GM12878 (cell line): ENCODE measurements at regions not wholly inside any gene's neighbourhood (a gene's known extent, or its start where the extent isn't known, plus 50 kb on each side); places are given as distances from the start of the nearest gene placed in this dataset.

Experiments
- ATAC-seq: fragments of 200-7000 bp; cut with Tn5 transposase; 3 replicates; pipeline ENCODE4 v1.9.1; 2020; ENCODE audit warnings: mild to moderate bottlenecking, moderate library complexity
- BruUV-seq: library from RNA; stranded (reverse); fragments of 400-500 nt; replicated peaks from 2 replicates; lab custom pipeline; 2021; lab: Mats Ljungman, UMichigan
- CTCF ChIA-PET: fragments of 300-600 bp; sonication (Branson Sonifier 250); formaldehyde crosslinking; extraction: SDS; loops from one replicate; lab custom pipeline; 2021; ENCODE audit warnings: inconsistent platforms; lab: Yijun Ruan, JAX
- POLR2A ChIA-PET: fragments of 350-600 bp; formaldehyde crosslinking; extraction: SDS; loops from one replicate; lab custom pipeline; 2021; ENCODE audit warnings: inconsistent platforms; lab: Charles Lee
- RAD21 ChIA-PET: fragments of 300-600 bp; sonication (Branson Sonifier 250); formaldehyde crosslinking; loops from one replicate; lab custom pipeline; 2023; ENCODE audit warnings: antibody characterized with exemption; ENCODE audit not compliant: unreplicated experiment; lab: Charles Lee
- SMC1A ChIA-PET: fragments of 300-600 bp; sonication (Branson Sonifier 250); formaldehyde crosslinking; loops from one replicate; lab custom pipeline; 2023; ENCODE audit not compliant: unreplicated experiment, uncharacterized antibody; lab: Charles Lee
- DNase-seq: peaks from one replicate; pipeline ENCODE4 v3.0.0-alpha.2; 2011; ENCODE audit warnings: low read depth, low spot score
- FAIRE-seq: peaks from 3 replicates; lab custom pipeline; 2011; peaks lifted over from hg19 to GRCh38; lab: Jason Lieb, UNC
- H2AFZ ChIP-seq: 2 replicates; pipeline ENCODE4 v1.6.0; 2011; ENCODE audit warnings: low read depth, low read length, control low read depth; ENCODE audit not compliant: control insufficient read depth
- H3K27ac ChIP-seq: 2 replicates; pipeline ENCODE4 v1.5.1; 2011; ENCODE audit warnings: control low read depth; ENCODE audit not compliant: control insufficient read depth, insufficient read depth
- H3K27me3 ChIP-seq, 2 experiments: replicated peaks in 1 of 2; 2 replicates each; pipeline versions ENCODE4 v1.6.0 to v1.6.1; 2011; ENCODE audit warnings: low read length in 1 of 2; ENCODE audit not compliant: control insufficient read depth in 2 of 2, insufficient read depth in 2 of 2
- H3K36me3 ChIP-seq, 2 experiments: 2 replicates each; pipeline ENCODE4 v1.5.1; 2011; ENCODE audit warnings: low read length in 1 of 2; ENCODE audit not compliant: control insufficient read depth in 2 of 2, insufficient read depth in 2 of 2
- H3K4me1 ChIP-seq: 2 replicates; pipeline ENCODE4 v1.6.1; 2011; ENCODE audit warnings: mild to moderate bottlenecking, low read length, moderate library complexity, mixed read lengths; ENCODE audit not compliant: control insufficient read depth, insufficient read depth
- H3K4me2 ChIP-seq: 2 replicates; pipeline ENCODE4 v1.6.0; 2011; ENCODE audit warnings: control low read depth; ENCODE audit not compliant: control insufficient read depth, insufficient read depth
- H3K4me3 ChIP-seq: fragments of 200-600 bp; sonication (generic); 2 replicates; pipeline ENCODE4 v1.5.1; 2016
- H3K79me2 ChIP-seq: 2 replicates; pipeline ENCODE4 v1.6.0; 2011; ENCODE audit warnings: low read length; ENCODE audit not compliant: control insufficient read depth, insufficient read depth
- H3K9ac ChIP-seq: 2 replicates; pipeline ENCODE4 v1.8.0; 2011; ENCODE audit warnings: low read length, control low read depth, mixed read lengths; ENCODE audit not compliant: control insufficient read depth, insufficient read depth
- H3K9me3 ChIP-seq: replicated peaks from 3 replicates; pipeline ENCODE4 v1.5.1; 2011; ENCODE audit warnings: mild to moderate bottlenecking, low read length; ENCODE audit not compliant: control insufficient read depth, insufficient read depth
- H4K20me1 ChIP-seq: 2 replicates; pipeline ENCODE4 v1.6.0; 2011; ENCODE audit not compliant: control insufficient read depth, insufficient read depth
- BHLHE40 ChIP-seq, 2 experiments: fragments of 450-650 bp in 1 of 2; IDR thresholded peaks; 2 replicates each; pipeline ENCODE4 v1.6.1; 2011 to 2017; ENCODE audit warnings: low read depth in 2 of 2, borderline replicate concordance in 1 of 2, improper control_type of control experiment in 1 of 2, low read length in 1 of 2, mild to moderate bottlenecking in 1 of 2
- CREB1 ChIP-seq: IDR thresholded peaks from 2 replicates; pipeline ENCODE4 v1.6.1; 2012; ENCODE audit warnings: low read depth, mild to moderate bottlenecking, inconsistent platforms
- FOXM1 ChIP-seq: IDR thresholded peaks from 2 replicates; pipeline ENCODE4 v1.6.1; 2012; ENCODE audit warnings: low read depth, mild to moderate bottlenecking, inconsistent platforms, low read length, moderate library complexity
- IKZF2 ChIP-seq, 2 experiments: fragments of 450-650 bp; IDR thresholded peaks; 2 replicates each; pipeline ENCODE4 v1.6.1; 2017; ENCODE audit warnings: mild to moderate bottlenecking in 2 of 2, moderate library complexity in 2 of 2
- NFXL1 ChIP-seq: fragments of 450-650 bp; IDR thresholded peaks from 2 replicates; pipeline ENCODE4 v1.6.1; 2017; ENCODE audit warnings: antibody characterized with exemption, mild to moderate bottlenecking, borderline replicate concordance
- POLR2AphosphoS5 ChIP-seq: IDR thresholded peaks from 2 replicates; pipeline ENCODE4 v1.6.1; 2011; ENCODE audit warnings: mild to moderate bottlenecking, low read length, inconsistent platforms
- RCOR1 ChIP-seq: conservative IDR thresholded peaks from 2 replicates; pipeline ENCODE4 v1.6.1; 2012; ENCODE audit warnings: low read depth, low read length, improper control_type of control experiment
- SIN3A ChIP-seq: IDR thresholded peaks from 2 replicates; pipeline ENCODE4 v1.6.1; 2012; ENCODE audit warnings: low read depth, low read length, improper control_type of control experiment
- SPI1 ChIP-seq: IDR thresholded peaks from 2 replicates; pipeline ENCODE4 v1.6.1; 2011; ENCODE audit warnings: low read depth, mild to moderate bottlenecking, low read length, moderate library complexity, borderline replicate concordance; ENCODE audit not compliant: insufficient read depth
- TARDBP ChIP-seq: IDR thresholded peaks from 2 replicates; pipeline ENCODE4 v1.6.1; 2016; ENCODE audit warnings: borderline replicate concordance
- WRNIP1 ChIP-seq: IDR thresholded peaks from 2 replicates; pipeline ENCODE4 v1.6.1; 2011; ENCODE audit warnings: low read depth, low read length, improper control_type of control experiment, borderline replicate concordance
- WGBS: methylation state at CpG from one replicate; pipeline ENCODE4 v1.1.6; 2016; ENCODE audit warnings: low lambda C conversion rate; ENCODE audit not compliant: insufficient replicate concordance, insufficient coverage; ENCODE audit errors: missing lambda C conversion rate; 5-methylcytosine and 5-hydroxymethylcytosine counted together
- in situ Hi-C: fragments of 300-500 bp; cut with MboI; formaldehyde crosslinking; loops from 9 replicates; pipeline ENCODE4 v1.14.3; 2018; ENCODE audit warnings: mixed read lengths
- intact Hi-C: fragments of 100-400 bp; cut with micrococcal nuclease; formaldehyde crosslinking; loops from one replicate; pipeline ENCODE4 v1.14.2; 2022; ENCODE audit not compliant: unreplicated experiment
- TF ChIP-seq, protein P1 (sequence below), 3 experiments: IDR thresholded peaks in 2 of 3; conservative IDR thresholded peaks in 1 of 3; 2 replicates each; pipeline ENCODE4 v1.5.1; 2011; ENCODE audit warnings: low read depth in 3 of 3, low read length in 3 of 3, mild to moderate bottlenecking in 3 of 3, control low read depth in 2 of 3, moderate library complexity in 2 of 3, inconsistent platforms in 1 of 3, mixed read lengths in 1 of 3; ENCODE audit not compliant: control insufficient read depth in 2 of 3, insufficient read depth in 1 of 3; ENCODE audit errors: extremely low read depth in 1 of 3
- TF ChIP-seq, protein P2 (sequence below): fragments of 150-350 bp; IDR thresholded peaks from 2 replicates; pipeline ENCODE4 v1.6.1; 2014; ENCODE audit warnings: mild to moderate bottlenecking, low read depth, low read length
- TF ChIP-seq, protein P3 (sequence below): fragments of 450-650 bp; IDR thresholded peaks from 2 replicates; pipeline ENCODE4 v1.6.1; 2017; ENCODE audit warnings: antibody characterized with exemption, mild to moderate bottlenecking, moderate library complexity
- TF ChIP-seq, protein P4 (sequence below): IDR thresholded peaks from 2 replicates; pipeline ENCODE4 v1.6.1; 2012; ENCODE audit warnings: low read depth, low read length, improper control_type of control experiment

DNA sequence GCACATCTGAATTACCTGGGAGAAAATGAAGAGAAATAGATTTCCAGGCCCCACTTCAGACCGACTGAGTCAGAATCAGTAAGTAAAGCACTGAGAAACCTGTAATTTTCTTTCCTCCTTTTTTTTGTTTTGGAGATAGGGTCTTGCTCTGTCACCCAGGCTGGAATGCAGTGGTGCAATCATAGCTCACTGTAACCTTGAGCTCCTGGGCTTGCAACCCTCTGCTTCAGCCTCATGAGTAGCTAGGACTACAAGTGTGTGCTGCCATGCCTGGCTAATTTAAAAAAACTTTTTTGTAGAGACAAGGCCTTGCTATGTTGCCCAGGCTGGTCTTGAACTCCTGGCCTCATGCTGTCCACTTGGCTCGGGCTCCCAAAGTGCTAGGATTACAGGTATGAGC is 260.2 kb downstream of the STK31 start (continued):
- TF ChIP-seq WRNIP1 (no peak), RCOR1 (no peak)
- TF ChIP-seq, protein P1, sequence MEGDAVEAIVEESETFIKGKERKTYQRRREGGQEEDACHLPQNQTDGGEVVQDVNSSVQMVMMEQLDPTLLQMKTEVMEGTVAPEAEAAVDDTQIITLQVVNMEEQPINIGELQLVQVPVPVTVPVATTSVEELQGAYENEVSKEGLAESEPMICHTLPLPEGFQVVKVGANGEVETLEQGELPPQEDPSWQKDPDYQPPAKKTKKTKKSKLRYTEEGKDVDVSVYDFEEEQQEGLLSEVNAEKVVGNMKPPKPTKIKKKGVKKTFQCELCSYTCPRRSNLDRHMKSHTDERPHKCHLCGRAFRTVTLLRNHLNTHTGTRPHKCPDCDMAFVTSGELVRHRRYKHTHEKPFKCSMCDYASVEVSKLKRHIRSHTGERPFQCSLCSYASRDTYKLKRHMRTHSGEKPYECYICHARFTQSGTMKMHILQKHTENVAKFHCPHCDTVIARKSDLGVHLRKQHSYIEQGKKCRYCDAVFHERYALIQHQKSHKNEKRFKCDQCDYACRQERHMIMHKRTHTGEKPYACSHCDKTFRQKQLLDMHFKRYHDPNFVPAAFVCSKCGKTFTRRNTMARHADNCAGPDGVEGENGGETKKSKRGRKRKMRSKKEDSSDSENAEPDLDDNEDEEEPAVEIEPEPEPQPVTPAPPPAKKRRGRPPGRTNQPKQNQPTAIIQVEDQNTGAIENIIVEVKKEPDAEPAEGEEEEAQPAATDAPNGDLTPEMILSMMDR (IDR thresholded peaks at IDR 0.05 in 2 of 3, conservative IDR thresholded peaks at IDR 0.05 in 1 of 3; ENCODE audit: control insufficient read depth in 2 of 3, extremely low read depth in 1 of 3, insufficient read depth in 1 of 3, low read depth in 3 of 3, low read length in 3 of 3), result no peak

DNA sequence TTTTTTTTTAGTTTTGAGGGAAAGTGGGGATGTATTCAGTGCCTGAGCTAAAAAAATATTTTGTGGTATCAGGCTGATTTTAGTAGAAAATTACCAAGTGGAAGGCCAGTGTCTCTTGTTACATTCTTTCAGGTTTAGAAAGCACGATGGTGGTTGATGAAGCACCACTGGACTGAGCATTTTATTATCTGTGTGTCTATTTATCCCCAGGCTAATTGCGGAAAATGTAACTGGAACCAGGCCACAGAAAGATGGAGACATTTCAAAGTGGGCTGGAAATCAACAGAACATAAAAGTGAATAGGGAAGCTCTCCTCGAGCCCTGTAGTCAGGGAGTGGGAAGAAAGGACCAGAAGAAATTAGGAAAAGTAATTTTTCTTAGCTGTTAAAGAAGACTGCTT is 261.0 kb downstream of the STK31 start:
- no peak for FAIRE-seq
- H3K4me1 ChIP-seq, result no peaks in the 10 kb centered on the region
- H3K9ac ChIP-seq, result no peak overlapping the region
- RAD21 ChIA-PET, result interaction anchor here (1.3 kb wide), 1 partner anchor 10 kb away, joined by 3 read pairs; no protein-coding TSS in a partner anchor
- H3K27ac ChIP-seq, result no peak overlapping the region
- POLR2A ChIA-PET, result no interaction called here
- no peak overlapping the region for H3K4me3 ChIP-seq
- BruUV-seq, result no TSS peak
- H3K4me2 ChIP-seq, result no peak overlapping the region
- H3K36me3 ChIP-seq, result no peaks in the 10 kb centered on the region
- no peaks in the 10 kb centered on the region for H4K20me1 ChIP-seq
- SMC1A ChIA-PET, result interaction anchor here (1.3 to 2.5 kb wide), 4 partner anchors 11 to 485 kb away, joined by 3 to 9 read pairs (median 4); no protein-coding TSS in a partner anchor
- WGBS, result 27% methylated on average over 3 of the region's 3 CpGs
- H3K9me3 ChIP-seq, result no peaks in the 10 kb centered on the region
- ATAC-seq, result no peak
- no peaks in the 10 kb centered on the region for H3K79me2 ChIP-seq
- DNase-seq, result no peak
- H2AFZ ChIP-seq, result no peak overlapping the region
- no peaks in the 10 kb centered on the region for H3K27me3 ChIP-seq
- intact Hi-C loops (no loop called here), in situ Hi-C loops (no loop called here)
- CTCF ChIA-PET, result no interaction called here
- TF ChIP-seq, protein P2, sequence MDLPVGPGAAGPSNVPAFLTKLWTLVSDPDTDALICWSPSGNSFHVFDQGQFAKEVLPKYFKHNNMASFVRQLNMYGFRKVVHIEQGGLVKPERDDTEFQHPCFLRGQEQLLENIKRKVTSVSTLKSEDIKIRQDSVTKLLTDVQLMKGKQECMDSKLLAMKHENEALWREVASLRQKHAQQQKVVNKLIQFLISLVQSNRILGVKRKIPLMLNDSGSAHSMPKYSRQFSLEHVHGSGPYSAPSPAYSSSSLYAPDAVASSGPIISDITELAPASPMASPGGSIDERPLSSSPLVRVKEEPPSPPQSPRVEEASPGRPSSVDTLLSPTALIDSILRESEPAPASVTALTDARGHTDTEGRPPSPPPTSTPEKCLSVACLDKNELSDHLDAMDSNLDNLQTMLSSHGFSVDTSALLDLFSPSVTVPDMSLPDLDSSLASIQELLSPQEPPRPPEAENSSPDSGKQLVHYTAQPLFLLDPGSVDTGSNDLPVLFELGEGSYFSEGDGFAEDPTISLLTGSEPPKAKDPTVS, result no peak
- no peak for TF ChIP-seq SIN3A
- no peak for TF ChIP-seq SPI1
- no peak for TF ChIP-seq CREB1
- TF ChIP-seq, protein P3, sequence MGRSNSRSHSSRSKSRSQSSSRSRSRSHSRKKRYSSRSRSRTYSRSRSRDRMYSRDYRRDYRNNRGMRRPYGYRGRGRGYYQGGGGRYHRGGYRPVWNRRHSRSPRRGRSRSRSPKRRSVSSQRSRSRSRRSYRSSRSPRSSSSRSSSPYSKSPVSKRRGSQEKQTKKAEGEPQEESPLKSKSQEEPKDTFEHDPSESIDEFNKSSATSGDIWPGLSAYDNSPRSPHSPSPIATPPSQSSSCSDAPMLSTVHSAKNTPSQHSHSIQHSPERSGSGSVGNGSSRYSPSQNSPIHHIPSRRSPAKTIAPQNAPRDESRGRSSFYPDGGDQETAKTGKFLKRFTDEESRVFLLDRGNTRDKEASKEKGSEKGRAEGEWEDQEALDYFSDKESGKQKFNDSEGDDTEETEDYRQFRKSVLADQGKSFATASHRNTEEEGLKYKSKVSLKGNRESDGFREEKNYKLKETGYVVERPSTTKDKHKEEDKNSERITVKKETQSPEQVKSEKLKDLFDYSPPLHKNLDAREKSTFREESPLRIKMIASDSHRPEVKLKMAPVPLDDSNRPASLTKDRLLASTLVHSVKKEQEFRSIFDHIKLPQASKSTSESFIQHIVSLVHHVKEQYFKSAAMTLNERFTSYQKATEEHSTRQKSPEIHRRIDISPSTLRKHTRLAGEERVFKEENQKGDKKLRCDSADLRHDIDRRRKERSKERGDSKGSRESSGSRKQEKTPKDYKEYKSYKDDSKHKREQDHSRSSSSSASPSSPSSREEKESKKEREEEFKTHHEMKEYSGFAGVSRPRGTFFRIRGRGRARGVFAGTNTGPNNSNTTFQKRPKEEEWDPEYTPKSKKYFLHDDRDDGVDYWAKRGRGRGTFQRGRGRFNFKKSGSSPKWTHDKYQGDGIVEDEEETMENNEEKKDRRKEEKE, result no peak
- TF ChIP-seq POLR2AphosphoS5, result no peak
- TF ChIP-seq TARDBP, result no peak
- TF ChIP-seq, protein P4, sequence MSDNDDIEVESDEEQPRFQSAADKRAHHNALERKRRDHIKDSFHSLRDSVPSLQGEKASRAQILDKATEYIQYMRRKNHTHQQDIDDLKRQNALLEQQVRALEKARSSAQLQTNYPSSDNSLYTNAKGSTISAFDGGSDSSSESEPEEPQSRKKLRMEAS, result no peak
- no peak for TF ChIP-seq IKZF2 (IDR thresholded peaks at IDR 0.05)
- TF ChIP-seq BHLHE40 (IDR thresholded peaks at IDR 0.05; ENCODE audit: borderline replicate concordance in 1 of 2, low read depth in 2 of 2, low read length in 1 of 2), result no peak
- TF ChIP-seq NFXL1, result no peak
- no peak for TF ChIP-seq FOXM1
